ENCODE measurements at regions not wholly inside any gene's neighbourhood (a gene's known extent, or its start where the extent isn't known, plus 50 kb on each side); places are given as distances from the start of the nearest gene placed in this dataset.
"Not testable (repeated sequence)": the region's sequence is repeated elsewhere in the genome, so short reads cannot be mapped to it uniquely, and the experiment has no call there.

DNA sequence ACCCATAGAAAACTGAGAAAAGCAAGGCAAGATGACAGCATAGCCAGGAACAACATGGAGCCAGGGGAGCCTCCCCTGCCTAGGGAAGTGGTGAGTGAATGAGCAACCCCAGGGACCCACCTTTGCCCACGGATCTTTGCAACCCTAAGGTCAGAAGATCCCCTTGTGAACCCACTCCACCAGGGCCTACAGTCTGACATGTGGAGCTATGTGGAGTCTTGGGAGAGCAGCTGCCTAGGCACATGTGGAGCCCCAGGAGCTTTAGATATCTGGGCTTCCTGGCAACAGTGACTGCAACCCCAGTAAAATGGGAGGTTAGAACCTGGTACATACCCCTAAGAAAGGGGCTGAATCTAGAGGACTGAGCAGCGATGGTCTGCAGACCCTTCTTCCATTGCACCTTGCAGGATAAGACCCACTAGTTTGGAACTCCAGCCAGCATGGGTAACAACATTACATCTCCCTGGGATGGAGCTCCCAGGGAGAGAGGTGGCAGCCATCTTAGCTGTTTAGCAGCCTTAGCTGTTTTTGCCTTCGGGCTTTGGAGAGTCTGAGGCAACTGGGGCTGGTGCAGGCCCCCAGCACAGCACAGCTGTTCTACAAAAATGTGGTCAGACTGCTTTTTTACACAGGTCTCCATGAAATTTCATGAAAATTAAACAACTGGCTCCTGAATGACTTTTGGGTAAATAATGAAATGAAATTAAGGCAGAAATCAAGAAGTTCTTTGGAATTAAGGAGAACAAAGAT lies 104.7 kb upstream of the TRIM2 start:
- H3K36me3 ChIP-seq, result no peaks in the 10 kb centered on the region
- H4K20me1 ChIP-seq (ENCODE audit: low read depth), result no peaks in the 10 kb centered on the region
- Mint-ChIP-seq H3K36me3 (no peaks in the 10 kb centered on the region), H3K27ac (no peak overlapping the region), H3K4me1 (peaks cover 2% of the 10 kb centered on the region), H3K27me3 (ENCODE audit: insufficient read depth, low read depth) (no peaks in the 10 kb centered on the region), H3K4me3 (no peak overlapping the region), H3K9me3 (peaks cover 5% of the 10 kb centered on the region)
- no peaks in the 10 kb centered on the region for H3F3A ChIP-seq (ENCODE audit: low read depth)
- peak overlapping the region; percentile 52 for H2AFZ ChIP-seq (replicated peaks)
- H3K4me1 ChIP-seq, result no peaks in the 10 kb centered on the region
- H3K4me2 ChIP-seq, result no peak overlapping the region
- H3K27me3 ChIP-seq, result no peaks in the 10 kb centered on the region
- H3K9me3 ChIP-seq (ENCODE audit: low read depth), result no peaks in the 10 kb centered on the region
- H3K9ac ChIP-seq, result no peak overlapping the region
- TF ChIP-seq EZH2 (IDR thresholded peaks at IDR 0.05) (no peak), CTCF (IDR thresholded peaks at IDR 0.05) (no peak), EZH2phosphoT487 (IDR thresholded peaks at IDR 0.05) (no peak)
- H3K79me2 ChIP-seq (ENCODE audit: low read depth), result no peaks in the 10 kb centered on the region
- DNase-seq (ENCODE audit: low spot score), result no peak
- H3K27ac ChIP-seq, result no peak overlapping the region
- H3K4me3 ChIP-seq, result no peak overlapping the region

- not testable (repeated sequence) for H3K4me3 ChIP-seq; H3K27ac ChIP-seq; H3K27me3 Mint-ChIP-seq (ENCODE audit: insufficient read depth, low read depth); H3F3A ChIP-seq (ENCODE audit: low read depth); H3K9ac ChIP-seq; H4K20me1 ChIP-seq (ENCODE audit: low read depth); H3K4me3 Mint-ChIP-seq; H2AFZ ChIP-seq (replicated peaks); H3K79me2 ChIP-seq (ENCODE audit: low read depth); H3K36me3 ChIP-seq; H3K4me1 Mint-ChIP-seq; H3K9me3 ChIP-seq (ENCODE audit: low read depth); H3K4me1 ChIP-seq; H3K36me3 Mint-ChIP-seq; DNase-seq (ENCODE audit: low spot score); H3K4me2 ChIP-seq; H3K27ac Mint-ChIP-seq; H3K27me3 ChIP-seq
- peaks cover 19% of the 10 kb centered on the region for H3K9me3 Mint-ChIP-seq
Measured at GRCh38 chr4:153106736-153107135, 97.5 kb upstream of the TRIM2 start.

DNA sequence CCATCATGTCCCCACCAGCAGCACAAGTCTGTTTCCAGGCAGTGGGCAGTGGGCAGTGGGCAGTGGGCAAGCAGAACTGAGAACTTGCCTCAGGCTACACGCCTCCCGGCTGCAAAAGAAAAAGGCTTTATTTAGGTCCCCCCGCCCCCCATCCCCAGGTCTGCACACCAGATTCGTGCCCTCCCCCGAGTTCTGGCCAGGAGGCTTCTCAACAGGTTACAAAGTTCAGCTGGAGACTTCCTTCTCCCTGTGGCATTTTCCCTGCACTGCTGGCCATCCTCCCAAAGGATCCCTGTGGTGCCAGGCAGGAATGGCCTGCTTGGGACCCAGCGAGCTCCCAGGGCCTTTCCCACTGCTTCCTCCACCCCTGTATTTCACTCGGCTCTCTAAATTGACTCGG lies 97.0 kb upstream of the TRIM2 start:
- Histone ChIP-seq H3K27ac (no peak overlapping the region), H3K4me2 (no peak overlapping the region), H2AFZ (replicated peaks) (no peak overlapping the region), H3K9me3 (ENCODE audit: low read depth) (no peaks in the 10 kb centered on the region), H3K36me3 (no peaks in the 10 kb centered on the region), H4K20me1 (ENCODE audit: low read depth) (no peaks in the 10 kb centered on the region), H3K79me2 (ENCODE audit: low read depth) (no peaks in the 10 kb centered on the region), H3K4me3 (no peak overlapping the region), H3K9ac (no peak overlapping the region), H3K27me3 (no peaks in the 10 kb centered on the region), H3F3A (ENCODE audit: low read depth) (no peaks in the 10 kb centered on the region), H3K4me1 (no peaks in the 10 kb centered on the region)
- Mint-ChIP-seq H3K27ac (no peak overlapping the region), H3K9me3 (peaks cover 19% of the 10 kb centered on the region), H3K36me3 (no peaks in the 10 kb centered on the region), H3K27me3 (ENCODE audit: insufficient read depth, low read depth) (peaks cover 7% of the 10 kb centered on the region), H3K4me1 (no peaks in the 10 kb centered on the region), H3K4me3 (no peak overlapping the region)
- TF ChIP-seq EZH2 (IDR thresholded peaks at IDR 0.05) (no peak), EZH2phosphoT487 (IDR thresholded peaks at IDR 0.05) (no peak), CTCF (IDR thresholded peaks at IDR 0.05) (no peak)
- DNase-seq (ENCODE audit: low spot score), result no peak

- no peaks in the 10 kb centered on the region for H3F3A ChIP-seq (ENCODE audit: low read depth)
- H3K9ac ChIP-seq, result no peak overlapping the region
- peaks cover 7% of the 10 kb centered on the region for H3K27me3 Mint-ChIP-seq (ENCODE audit: insufficient read depth, low read depth)
- H3K36me3 Mint-ChIP-seq, result no peaks in the 10 kb centered on the region
- no peaks in the 10 kb centered on the region for H3K4me1 ChIP-seq
- peaks cover 16% of the 10 kb centered on the region for H3K9me3 Mint-ChIP-seq
- no peaks in the 10 kb centered on the region for H3K36me3 ChIP-seq
- no peak for DNase-seq (ENCODE audit: low spot score)
- no peaks in the 10 kb centered on the region for H4K20me1 ChIP-seq (ENCODE audit: low read depth)
- H3K27me3 ChIP-seq, result no peaks in the 10 kb centered on the region
- H3K27ac Mint-ChIP-seq, result no peak overlapping the region
- H3K4me3 ChIP-seq, result no peak overlapping the region
- no peaks in the 10 kb centered on the region for H3K4me1 Mint-ChIP-seq
- H3K4me2 ChIP-seq, result no peak overlapping the region
- no peak overlapping the region for H2AFZ ChIP-seq (replicated peaks)
- H3K4me3 Mint-ChIP-seq, result no peak overlapping the region
- H3K27ac ChIP-seq, result no peak overlapping the region
- TF ChIP-seq EZH2 (IDR thresholded peaks at IDR 0.05) (no peak), EZH2phosphoT487 (IDR thresholded peaks at IDR 0.05) (no peak), CTCF (IDR thresholded peaks at IDR 0.05) (no peak)
- H3K9me3 ChIP-seq (ENCODE audit: low read depth), result no peaks in the 10 kb centered on the region
- H3K79me2 ChIP-seq (ENCODE audit: low read depth), result no peaks in the 10 kb centered on the region
Measured at GRCh38 chr4:153109296-153109849, 94.9 kb upstream of the TRIM2 start.

All from neural progenitor cell (in vitro differentiated cells).